HG03159 (cell line): ENCODE measurements at regions not wholly inside any gene's neighbourhood (a gene's known extent, or its start where the extent isn't known, plus 50 kb on each side); places are given as distances from the start of the nearest gene placed in this dataset.

Experiments
- ATAC-seq: cut with Tn5 transposase; IDR thresholded peaks from one replicate; pipeline ENCODE4 v1.9.1; 2021; ENCODE audit warnings: mild to moderate bottlenecking, moderate library complexity; ENCODE audit not compliant: unreplicated experiment

DNA sequence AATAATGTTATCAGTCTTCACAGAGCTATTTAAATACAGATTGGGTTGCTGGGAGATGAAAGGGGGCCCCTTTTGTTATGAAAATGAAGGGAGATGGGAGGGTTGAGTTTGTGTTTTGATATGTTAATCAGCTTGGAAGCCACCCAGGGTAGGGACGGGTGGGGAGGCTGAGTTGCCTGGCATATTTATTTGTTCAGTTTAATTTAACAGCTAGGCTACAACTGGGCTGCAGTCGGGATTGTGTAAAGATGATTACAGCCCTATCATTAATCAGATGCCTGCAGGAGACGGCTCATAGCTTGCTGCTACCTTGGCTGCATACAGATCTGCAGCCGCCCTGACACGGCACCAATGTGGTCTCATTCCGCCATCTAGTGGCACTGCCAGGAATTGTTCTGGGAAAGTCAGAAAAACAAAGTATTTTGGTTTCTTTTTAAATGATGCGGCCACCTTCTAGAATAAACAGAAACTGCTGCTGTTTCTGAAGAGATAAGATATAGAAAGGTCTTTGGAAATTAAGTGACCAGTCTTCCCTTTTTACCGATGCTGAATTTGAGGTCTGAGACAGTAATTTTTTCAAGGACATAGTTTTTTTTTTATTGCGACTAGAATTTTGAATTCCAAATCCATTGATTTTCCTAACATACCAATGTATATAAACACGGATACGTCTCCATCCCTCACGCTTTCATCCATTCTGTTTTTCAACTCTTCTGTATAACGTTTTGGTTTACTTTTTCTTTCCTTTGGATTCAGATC is 458.0 kb upstream of the ASIC2 start:
- no peak for ATAC-seq

DNA sequence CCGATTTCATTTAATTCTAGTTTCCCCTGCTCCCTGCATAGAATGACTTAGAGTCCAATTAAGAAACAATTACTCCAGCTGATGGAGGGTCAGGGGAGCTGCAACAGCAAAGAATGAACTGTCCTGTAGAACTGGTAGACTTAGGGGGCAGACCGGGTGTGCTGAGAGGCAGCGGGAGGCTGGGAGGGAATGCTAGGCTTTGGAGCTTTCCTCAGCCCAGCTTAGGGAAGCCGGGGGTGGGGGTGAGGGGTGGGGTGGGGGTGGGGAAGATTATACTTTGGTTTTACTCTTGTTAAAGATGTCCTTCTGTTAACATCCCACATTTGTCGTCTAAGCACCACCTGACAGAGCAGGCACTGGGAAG is 458.6 kb upstream of the ASIC2 start:
- no peak for ATAC-seq

DNA sequence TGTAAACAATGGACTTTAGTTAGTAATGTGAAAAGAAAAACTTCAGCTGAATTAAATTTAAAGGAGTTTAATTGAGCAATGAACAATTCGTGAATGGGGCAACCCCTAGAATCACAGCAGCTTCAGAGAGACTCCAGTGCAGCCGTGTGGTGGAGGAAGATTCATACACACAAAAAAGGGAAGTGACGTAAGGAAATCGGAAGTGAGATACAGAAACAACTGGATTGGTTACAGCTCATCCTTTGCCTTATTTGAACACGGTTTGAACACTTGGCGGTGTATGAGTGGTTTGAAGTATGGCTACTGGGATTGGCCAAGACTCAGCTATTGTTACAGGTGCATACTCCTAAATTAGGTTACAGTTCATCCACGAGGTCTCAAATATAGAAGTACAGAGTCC is 460.4 kb upstream of the ASIC2 start:
- no peak for ATAC-seq

DNA sequence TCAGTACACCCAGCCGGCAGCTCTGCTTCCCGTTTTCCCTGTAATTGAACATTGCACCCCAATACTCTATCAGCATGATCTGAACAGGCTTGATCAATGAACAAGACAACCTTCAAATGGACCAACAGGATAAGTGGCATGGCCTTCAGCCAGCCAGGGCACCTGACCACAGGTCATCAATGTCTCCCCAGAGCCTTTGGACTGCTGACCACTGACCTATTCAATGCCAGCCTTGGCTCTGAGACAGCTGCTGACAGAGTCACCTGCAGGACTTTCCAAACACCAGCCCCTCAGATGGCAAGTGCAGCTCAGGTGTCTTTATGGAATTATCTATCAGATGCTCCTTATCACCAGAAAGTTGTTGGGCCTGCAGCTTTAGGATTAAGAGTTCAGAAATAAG is 462.9 kb upstream of the ASIC2 start:
- ATAC-seq: no peak

DNA sequence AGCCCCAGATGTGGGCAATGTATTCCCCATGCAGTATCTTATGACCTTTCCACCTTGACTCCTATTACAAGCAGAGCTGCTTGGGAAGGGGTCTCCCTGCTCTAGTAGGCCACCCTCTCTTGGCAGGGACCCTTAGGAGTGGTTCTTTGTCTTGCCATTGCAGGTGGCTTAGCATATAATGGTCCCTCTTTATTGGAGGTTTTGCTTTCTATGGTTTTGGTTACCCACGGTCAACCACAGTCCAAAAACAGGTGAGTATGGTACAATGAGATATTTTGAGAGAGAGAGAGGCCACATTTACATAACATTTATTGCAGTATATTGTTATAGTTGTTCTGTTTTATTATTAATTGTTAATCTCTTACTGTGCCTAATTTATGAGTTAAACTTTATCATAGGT is 472.8 kb upstream of the ASIC2 start:
- ATAC-seq: no peak

DNA sequence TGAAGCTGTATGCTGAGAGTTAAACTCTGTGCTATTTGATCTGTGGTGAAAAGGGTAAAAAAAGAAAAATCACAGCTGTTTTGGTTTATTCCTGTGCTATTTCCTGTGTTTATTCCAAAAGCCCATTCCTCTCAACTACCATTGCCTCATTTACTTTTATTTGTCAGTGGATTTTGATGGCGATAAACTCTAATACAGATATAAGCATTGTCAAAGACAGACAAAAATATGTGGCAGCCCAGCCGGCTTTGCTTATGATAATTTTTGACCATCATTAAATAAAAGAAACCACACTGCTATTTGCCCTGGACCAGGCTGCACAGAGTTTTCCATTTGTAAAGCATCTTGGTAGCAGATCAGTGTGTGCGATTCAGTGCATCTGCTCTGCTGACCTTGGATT is 473.6 kb upstream of the ASIC2 start:
- ATAC-seq: no peak

DNA sequence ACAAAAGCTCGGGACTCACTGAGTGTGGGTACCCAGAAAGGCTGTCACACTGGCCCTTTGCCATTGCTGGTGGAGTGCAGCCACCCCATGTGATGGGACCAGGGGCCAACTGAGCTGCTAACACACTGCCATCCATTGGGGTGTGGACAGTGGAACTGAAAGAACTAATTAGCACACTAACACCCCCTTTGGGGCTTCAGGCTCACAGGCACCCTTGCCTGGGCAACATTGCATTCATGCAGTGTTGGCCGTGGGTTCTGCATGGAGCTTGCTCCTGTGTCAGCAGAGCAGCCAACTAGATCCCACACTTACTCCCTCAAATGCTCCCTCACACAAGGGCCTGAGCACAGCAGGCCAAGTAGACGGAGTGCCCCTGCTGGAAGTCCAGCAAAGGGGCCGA is 476.0 kb upstream of the ASIC2 start:
- ATAC-seq: no peak

DNA sequence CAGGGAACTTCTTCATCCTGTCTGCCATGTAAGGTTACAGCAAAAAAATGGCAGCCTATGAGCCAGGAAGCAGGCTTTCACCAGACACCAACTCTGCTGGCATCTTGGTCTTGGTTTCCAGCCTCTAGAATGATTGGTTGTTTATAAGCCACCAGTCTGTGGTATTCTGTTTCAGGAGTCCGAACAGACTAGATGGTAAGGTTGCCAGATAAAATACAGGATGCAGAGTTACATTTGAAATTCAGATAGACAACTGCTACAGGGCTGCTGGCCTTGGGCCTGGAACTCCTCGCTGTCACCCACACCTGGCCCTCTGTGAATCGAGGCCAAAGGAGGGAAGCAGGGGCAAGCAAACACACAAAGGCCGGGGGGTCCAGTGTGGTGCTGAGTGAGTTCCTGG is 478.8 kb upstream of the CCL2 start:
- ATAC-seq: no peak

DNA sequence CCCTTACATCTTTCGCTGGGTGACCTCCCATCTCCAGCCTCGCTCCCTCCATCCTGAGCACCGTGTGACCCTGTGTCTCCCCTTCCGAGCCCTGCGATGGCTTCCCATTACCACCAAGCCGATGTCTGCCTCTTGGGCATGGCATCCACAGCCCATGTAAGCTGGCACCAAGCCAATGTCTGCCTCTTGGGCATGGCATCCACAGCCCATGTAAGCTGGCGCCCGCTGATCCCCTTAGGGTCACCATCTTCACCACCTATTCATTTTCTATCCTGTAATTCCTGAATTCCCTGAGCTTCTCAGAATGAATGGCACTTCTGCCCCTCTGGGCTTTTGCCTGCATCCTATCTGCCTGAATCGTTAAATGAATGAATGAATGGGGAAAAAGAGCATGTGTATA is 478.2 kb upstream of the CCL2 start:
- no peak for ATAC-seq

DNA sequence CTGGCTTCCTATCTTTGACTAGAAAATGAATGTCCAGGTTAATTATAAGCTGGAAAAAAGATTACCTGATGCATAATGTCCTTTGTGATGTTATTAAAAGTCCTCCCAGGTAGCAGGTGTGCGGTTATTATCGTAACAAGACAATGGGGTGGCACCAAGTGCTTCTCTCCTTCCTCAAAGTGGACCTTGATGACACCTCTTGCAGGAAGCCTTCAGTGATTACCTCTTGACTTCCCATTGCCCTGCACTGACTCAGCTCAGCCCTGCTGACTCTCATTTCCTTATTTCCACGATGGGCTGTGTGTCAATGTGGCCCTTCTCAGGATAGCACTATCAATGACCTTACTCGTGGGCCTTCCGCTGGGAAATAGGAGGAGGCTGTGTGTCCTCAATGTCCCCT is 477.4 kb upstream of the CCL2 start:
- ATAC-seq: no peak

DNA sequence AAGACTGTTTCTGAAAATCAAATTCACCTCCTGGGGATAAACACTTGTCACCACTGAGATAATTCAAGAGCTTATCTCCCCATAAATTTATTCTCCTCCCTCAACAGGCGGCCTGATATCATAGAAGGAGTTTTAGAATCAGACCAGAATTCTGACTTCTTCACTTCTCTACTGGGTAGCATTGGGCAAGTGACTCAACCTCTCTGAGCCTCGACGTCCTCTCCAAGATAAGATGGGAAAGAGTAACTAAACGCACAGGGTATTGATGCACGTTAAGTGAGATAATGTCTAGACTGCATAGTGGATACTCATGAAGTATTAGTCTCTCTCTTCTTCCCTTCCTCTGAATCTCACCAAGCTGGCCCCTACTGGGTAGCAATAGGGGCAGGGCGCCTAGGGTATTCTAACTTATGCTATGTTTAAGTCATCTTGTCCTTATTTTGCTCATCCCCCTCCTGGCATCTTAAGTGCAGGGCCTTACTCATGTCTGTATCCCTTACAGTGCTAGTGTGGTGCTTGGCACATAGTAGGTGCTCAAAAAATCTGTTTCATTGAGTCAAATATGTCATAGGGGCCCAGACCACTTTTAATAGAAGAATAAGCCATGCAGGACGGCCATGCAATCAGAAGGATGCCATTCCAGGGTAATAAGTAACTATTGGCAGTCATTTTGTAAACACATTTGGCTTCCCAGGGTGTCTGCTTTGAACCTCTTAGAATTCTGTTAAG is 476.4 kb upstream of the CCL2 start:
- no peak for ATAC-seq

DNA sequence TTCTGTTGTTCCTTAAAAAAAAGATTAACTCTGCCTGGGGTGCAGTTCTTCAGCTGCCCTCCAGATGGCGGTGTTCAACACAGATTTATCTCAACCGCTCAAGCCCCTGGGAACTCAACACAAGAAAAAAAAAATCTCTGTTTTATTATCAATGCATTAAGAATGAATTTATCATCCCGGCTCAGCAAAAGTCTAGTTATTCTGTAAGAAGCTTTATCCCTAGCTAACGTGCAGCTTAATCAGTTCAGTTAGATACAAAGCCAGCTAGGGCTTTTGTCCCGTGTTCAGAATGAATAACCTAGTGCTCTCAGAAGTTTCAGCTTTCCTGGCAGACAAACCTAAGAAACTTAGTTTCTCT is 475.9 kb upstream of the CCL2 start:
- ATAC-seq: no peak

DNA sequence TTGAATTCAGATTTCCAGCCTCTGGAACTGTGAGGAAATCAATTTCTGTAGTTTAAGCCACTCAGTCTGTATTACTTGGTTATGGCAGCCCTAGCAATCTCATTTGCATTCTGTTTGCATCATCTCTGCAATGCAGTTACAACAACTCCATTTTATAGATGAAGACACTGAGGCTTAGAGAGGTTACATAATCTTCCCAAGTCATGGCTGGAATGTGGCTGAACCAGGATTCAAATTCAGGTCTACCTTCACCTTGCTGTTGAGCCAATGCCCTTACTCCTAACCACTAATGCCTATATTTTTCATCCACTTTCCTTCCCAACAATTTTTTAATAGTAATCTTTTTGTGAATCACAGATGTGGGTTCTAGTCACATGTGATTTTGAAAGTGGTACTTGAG is 469.8 kb upstream of the CCL2 start:
- ATAC-seq: no peak

DNA sequence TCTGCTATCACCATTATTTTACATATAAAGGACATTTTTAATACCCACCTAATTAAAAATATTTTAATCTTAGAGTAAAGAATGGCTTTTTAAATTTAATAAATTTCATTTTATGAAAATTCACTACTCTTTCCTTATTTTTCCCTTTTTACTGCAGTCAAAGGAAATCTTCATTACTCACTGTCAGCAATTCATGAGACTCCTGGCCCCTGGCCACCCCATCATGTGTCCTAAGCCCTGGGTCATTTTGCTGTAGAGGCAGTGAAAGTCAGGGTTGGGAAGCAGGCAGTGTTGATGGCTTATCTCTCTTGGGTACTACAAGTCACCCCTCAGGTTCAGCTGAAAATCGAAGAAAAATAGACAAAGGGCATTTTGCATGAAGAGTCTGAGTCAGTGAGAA is 468.6 kb upstream of the CCL2 start:
- no peak for ATAC-seq

DNA sequence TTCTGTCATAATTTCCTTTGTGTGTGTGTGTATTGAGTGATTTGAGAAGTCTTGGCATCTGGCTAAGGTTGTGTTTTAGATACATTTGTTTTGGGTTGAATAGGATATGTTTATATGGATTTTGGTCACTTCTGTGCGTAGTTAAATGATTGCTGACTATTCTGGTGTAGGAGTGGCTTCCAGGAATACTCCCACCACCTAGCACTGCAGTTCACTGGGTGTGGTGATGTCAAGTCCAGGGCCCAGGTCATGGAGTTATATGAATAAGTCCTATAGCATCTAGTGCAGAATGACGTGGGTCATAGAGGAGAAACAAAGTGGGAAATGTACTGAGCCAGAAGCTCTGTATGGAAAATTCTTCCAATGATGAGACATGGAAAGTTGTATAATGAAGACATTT is 465.4 kb upstream of the CCL2 start:
- ATAC-seq: no peak

DNA sequence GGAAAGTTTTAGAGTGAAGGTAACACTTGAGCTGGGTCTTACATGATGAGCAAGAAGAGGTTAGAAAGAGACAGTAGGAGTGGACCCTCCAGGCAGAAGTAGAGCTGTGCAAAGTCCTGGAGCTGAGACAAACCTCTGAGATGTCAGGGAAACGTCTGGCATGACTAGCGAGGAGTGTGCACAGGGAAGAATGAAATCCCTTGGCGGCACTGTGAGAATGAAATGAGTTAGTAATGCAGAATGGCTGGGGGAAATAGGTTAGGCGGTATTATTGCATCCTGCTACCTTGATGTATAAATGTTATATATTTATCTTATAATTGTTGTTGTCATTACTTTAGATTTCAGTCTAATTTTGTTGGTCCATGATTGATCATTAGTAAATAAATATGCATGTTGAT is 457.9 kb upstream of the CCL2 start:
- ATAC-seq: no peak

DNA sequence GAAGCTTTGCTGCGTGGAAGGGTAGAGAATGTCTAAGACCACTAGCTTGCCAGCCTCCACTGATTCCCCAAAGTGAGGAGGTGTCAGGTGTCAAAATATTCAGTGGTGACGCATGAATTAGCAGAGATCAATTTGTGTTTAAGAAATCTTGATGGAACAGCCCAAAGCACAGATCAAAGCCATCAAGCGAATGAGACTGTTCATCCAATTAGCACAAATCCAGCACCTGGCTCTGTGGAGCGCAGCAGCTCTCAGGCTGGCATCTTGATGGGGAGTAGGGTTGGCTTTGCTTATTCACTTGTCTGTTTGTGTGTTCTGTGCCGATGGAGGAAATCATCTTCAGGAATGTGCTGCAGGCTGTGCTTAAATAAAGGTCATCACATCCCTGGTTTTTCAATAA is 456.8 kb upstream of the CCL2 start:
- no peak for ATAC-seq

DNA sequence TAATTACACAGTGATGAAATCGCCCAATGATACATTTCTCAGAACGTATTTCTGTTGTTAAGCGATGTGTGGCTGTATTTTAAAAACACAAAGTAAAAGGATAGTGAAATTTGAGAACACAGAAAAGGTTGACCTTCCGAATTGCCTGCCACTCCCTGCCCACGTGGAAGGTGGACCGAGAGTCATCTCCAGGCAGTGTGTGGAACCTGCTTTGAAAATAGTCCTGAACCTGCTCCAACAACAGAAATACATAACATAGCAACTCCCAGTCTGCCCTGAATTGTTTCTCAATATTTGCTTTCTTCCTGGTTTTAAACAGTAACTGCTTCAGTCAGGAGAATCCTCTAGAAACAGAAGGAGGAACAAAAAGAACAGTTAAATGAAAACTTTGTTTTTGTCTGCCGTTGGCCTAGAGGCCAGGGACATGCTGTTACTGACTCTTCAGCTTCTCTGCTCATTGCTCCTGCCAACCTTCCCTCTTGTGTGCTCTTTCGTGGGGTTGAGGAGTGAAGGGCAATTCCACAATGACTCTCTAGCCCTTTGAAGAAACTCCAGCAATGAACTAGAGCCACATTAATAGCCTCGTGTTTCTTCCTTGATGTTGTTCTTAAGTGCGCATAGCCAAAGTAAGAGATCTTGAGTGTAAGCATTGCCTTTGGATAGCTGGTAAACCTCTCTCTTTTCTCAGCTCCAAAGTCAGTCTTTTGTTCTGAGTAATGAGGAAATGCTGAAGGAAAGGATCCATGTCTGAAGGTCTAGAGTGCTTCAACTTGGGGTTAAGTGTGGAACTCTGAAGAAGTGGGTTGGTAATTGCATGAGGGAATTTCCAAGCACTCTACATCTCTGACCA is 452.5 kb upstream of the CCL2 start:
- no peak for ATAC-seq

DNA sequence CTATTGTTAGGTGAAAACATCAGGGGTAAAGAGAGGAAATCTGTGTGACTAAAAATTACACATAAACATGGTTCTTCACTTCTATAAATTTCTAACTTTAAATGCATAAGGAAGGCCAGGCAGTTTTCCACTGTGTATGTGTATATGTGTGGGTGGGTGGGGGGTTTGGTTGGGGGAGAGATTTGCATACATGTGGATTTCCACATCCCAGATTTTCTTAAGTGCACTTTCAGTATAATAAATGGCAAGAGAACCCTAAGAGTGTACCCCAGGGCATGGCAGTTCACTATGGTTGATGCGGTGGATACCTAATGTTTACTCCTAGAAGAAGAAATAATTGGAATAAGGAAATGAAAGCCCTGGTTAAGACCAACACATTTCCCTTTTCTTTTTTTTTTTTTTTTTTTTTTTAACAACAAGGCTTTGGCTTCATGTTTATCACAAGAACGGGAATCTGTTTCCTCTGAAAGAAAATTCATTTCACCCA is 451.8 kb upstream of the CCL2 start:
- ATAC-seq: no peak

DNA sequence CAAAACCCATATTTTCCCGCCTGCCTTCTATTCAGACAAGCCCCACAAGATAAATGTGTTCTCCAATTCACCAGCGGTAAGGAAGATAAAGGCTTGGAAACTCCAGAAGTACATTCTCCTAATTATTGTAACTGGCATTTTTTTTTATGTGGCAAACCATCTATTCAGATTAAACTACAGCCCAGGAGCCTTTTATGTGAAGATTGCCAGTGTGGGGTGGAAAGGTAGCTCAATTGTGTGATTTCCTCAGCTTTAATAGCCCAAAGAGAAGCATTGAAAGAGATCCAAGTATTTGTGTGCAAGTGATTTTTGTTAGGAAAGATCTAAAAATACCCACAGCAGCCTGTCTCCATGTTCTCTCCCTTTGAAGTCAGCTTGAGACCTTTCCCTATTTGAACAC is 451.4 kb upstream of the CCL2 start:
- no peak for ATAC-seq

DNA sequence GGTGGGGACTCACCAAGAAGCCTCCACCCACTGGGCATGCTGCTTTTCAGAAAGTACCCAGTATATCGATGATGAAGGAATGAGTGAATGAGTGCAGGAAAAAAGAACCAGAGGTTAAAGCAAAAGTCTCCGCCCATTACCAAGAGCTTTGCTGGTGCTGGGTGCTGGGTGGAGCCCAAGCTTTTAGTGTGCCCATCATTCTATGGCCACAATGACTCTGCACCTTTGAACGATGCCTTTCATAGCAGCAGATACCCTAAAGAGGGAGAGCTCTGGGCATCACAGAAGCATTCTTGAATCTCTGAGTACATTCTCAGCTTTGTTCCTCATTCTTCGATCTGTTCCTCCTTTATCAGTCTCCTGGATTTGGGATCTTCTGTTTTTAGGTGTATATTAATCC is 450.7 kb upstream of the CCL2 start:
- no peak for ATAC-seq

DNA sequence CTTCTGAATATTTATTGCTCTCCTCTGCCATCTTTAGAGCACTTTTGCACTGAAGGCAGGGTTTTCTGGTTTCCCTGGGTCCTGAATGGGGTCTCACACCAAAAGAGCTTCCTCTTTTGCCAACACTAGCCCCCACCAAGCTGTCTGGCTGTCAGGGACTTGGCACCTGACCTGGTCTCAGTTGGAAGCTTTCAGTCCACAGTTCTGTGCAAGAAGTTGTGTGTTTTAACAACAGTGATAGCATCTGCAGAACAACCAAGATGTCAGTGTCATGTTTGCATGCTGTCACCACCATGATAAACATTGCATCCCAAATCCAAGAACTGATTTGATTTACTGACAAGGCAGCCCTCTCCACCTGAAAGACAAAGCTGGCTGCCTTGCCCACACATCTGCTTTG is 448.5 kb upstream of the CCL2 start:
- no peak for ATAC-seq
